ENCODE measurements at regions not wholly inside any gene's neighbourhood (a gene's known extent, or its start where the extent isn't known, plus 50 kb on each side); places are given as distances from the start of the nearest gene placed in this dataset.

- no peaks in the 10 kb centered on the region for H3K36me3 ChIP-seq (ENCODE audit: control insufficient read depth, insufficient read depth, low read length)
- no peaks in the 10 kb centered on the region for H3K4me1 ChIP-seq (ENCODE audit: control insufficient read depth, extremely low read depth, insufficient read depth, low read length)
- DNase-seq (ENCODE audit: low read depth in 2 of 2), result no peak
- no peaks in the 10 kb centered on the region for H4K20me1 ChIP-seq (ENCODE audit: control insufficient read depth, extremely low read depth, insufficient read depth, low read length)
- H3K79me2 ChIP-seq (ENCODE audit: control insufficient read depth, insufficient read depth, low read length), result no peaks in the 10 kb centered on the region
- no peak overlapping the region for H3K9ac ChIP-seq (ENCODE audit: insufficient read depth, low read length)
- TF ChIP-seq CTCF (conservative IDR thresholded peaks at IDR 0.05 in 1 of 2, IDR thresholded peaks at IDR 0.05 in 1 of 2; ENCODE audit: low read depth in 1 of 2, low read length in 2 of 2) (no peak), EZH2 (IDR thresholded peaks at IDR 0.05; ENCODE audit: low read length, missing control alignments) (no peak)
- no peak overlapping the region for H3K4me2 ChIP-seq (ENCODE audit: extremely low read depth, insufficient read depth, low read length)
- H3K9me3 ChIP-seq (ENCODE audit: control insufficient read depth, insufficient read depth, low read depth, low read length), result no peaks in the 10 kb centered on the region
- H2AFZ ChIP-seq (ENCODE audit: low read length), result no peak overlapping the region
- no peaks in the 10 kb centered on the region for H3K27me3 ChIP-seq (ENCODE audit: control insufficient read depth, insufficient read depth, low read length)
- no peak overlapping the region for H3K27ac ChIP-seq (ENCODE audit: insufficient read depth, low read length)
- H3K4me3 ChIP-seq (replicated peaks in 1 of 4; ENCODE audit: control extremely low read depth in 1 of 4, insufficient read depth in 1 of 4, low read depth in 3 of 4, low read length in 4 of 4), result no peak overlapping the region
These were observed 730.0 kb upstream of the SORCS1 start for GRCh38 chr10:107894516-107894915.

GRCh38 chr10:107889105-107889504 is 724.6 kb upstream of the SORCS1 start:
- Histone ChIP-seq H3K4me3 (replicated peaks in 1 of 4; ENCODE audit: control extremely low read depth in 1 of 4, insufficient read depth in 1 of 4, low read depth in 3 of 4, low read length in 4 of 4) (no peak overlapping the region), H3K9ac (ENCODE audit: insufficient read depth, low read length) (no peak overlapping the region), H3K4me1 (ENCODE audit: control insufficient read depth, extremely low read depth, insufficient read depth, low read length) (no peaks in the 10 kb centered on the region), H3K36me3 (ENCODE audit: control insufficient read depth, insufficient read depth, low read length) (no peaks in the 10 kb centered on the region), H3K9me3 (ENCODE audit: control insufficient read depth, insufficient read depth, low read depth, low read length) (no peaks in the 10 kb centered on the region), H3K27ac (ENCODE audit: insufficient read depth, low read length) (no peak overlapping the region), H2AFZ (ENCODE audit: low read length) (no peak overlapping the region), H3K79me2 (ENCODE audit: control insufficient read depth, insufficient read depth, low read length) (no peaks in the 10 kb centered on the region), H3K27me3 (ENCODE audit: control insufficient read depth, insufficient read depth, low read length) (no peaks in the 10 kb centered on the region), H3K4me2 (ENCODE audit: extremely low read depth, insufficient read depth, low read length) (no peak overlapping the region), H4K20me1 (ENCODE audit: control insufficient read depth, extremely low read depth, insufficient read depth, low read length) (no peaks in the 10 kb centered on the region)
- no peak for TF ChIP-seq CTCF (conservative IDR thresholded peaks at IDR 0.05 in 1 of 2, IDR thresholded peaks at IDR 0.05 in 1 of 2; ENCODE audit: low read depth in 1 of 2, low read length in 2 of 2)
- no peak for TF ChIP-seq EZH2 (IDR thresholded peaks at IDR 0.05; ENCODE audit: low read length, missing control alignments)
- DNase-seq (ENCODE audit: low read depth in 2 of 2), result no peak

- Histone ChIP-seq H3K27ac (ENCODE audit: insufficient read depth, low read length) (no peak overlapping the region), H3K4me1 (ENCODE audit: control insufficient read depth, extremely low read depth, insufficient read depth, low read length) (no peaks in the 10 kb centered on the region), H3K4me2 (ENCODE audit: extremely low read depth, insufficient read depth, low read length) (no peak overlapping the region), H3K27me3 (ENCODE audit: control insufficient read depth, insufficient read depth, low read length) (no peaks in the 10 kb centered on the region), H3K9me3 (ENCODE audit: control insufficient read depth, insufficient read depth, low read depth, low read length) (no peaks in the 10 kb centered on the region), H3K4me3 (replicated peaks in 1 of 4; ENCODE audit: control extremely low read depth in 1 of 4, insufficient read depth in 1 of 4, low read depth in 3 of 4, low read length in 4 of 4) (no peak overlapping the region), H3K36me3 (ENCODE audit: control insufficient read depth, insufficient read depth, low read length) (no peaks in the 10 kb centered on the region), H4K20me1 (ENCODE audit: control insufficient read depth, extremely low read depth, insufficient read depth, low read length) (no peaks in the 10 kb centered on the region), H3K9ac (ENCODE audit: insufficient read depth, low read length) (no peak overlapping the region), H3K79me2 (ENCODE audit: control insufficient read depth, insufficient read depth, low read length) (no peaks in the 10 kb centered on the region), H2AFZ (ENCODE audit: low read length) (no peak overlapping the region)
- TF ChIP-seq CTCF (conservative IDR thresholded peaks at IDR 0.05 in 1 of 2, IDR thresholded peaks at IDR 0.05 in 1 of 2; ENCODE audit: low read depth in 1 of 2, low read length in 2 of 2) (no peak), EZH2 (IDR thresholded peaks at IDR 0.05; ENCODE audit: low read length, missing control alignments) (no peak)
- no peak for DNase-seq (ENCODE audit: low read depth in 2 of 2)
These were observed 715.7 kb upstream of the SORCS1 start for GRCh38 chr10:107880185-107880584.

All from fibroblast of lung (primary cell).